OCI-LY1 (cell line): ENCODE measurements at regions not wholly inside any gene's neighbourhood (a gene's known extent, or its start where the extent isn't known, plus 50 kb on each side); places are given as distances from the start of the nearest gene placed in this dataset.
"Not testable (repeated sequence)": the region's sequence is repeated elsewhere in the genome, so short reads cannot be mapped to it uniquely, and the experiment has no call there.

ENCODE experiments used
- CTCF ChIP-seq: fragments of 200-600 bp; sonication (generic), shearing (Covaris generic); IDR thresholded peaks from 2 replicates; pipeline ENCODE4 v1.5.1; 2017; ENCODE audit warnings: mild to moderate bottlenecking, antibody characterized with exemption, low read length, moderate library complexity, mixed read lengths
- EZH2 ChIP-seq: fragments of 200-600 bp; sonication (generic), shearing (Covaris generic); IDR thresholded peaks from 2 replicates; pipeline ENCODE4 v1.8.0; 2017; ENCODE audit warnings: borderline replicate concordance, mixed run types, mild to moderate bottlenecking, antibody characterized with exemption, low read length, moderate library complexity, mixed read lengths

GRCh38 chr5:56372491-56372890 is 139.4 kb upstream of the ANKRD55 start:
- TF ChIP-seq CTCF, EZH2: not testable (repeated sequence)
